ENCODE measurements at regions not wholly inside any gene's neighbourhood (a gene's known extent, or its start where the extent isn't known, plus 50 kb on each side); places are given as distances from the start of the nearest gene placed in this dataset.

DNA sequence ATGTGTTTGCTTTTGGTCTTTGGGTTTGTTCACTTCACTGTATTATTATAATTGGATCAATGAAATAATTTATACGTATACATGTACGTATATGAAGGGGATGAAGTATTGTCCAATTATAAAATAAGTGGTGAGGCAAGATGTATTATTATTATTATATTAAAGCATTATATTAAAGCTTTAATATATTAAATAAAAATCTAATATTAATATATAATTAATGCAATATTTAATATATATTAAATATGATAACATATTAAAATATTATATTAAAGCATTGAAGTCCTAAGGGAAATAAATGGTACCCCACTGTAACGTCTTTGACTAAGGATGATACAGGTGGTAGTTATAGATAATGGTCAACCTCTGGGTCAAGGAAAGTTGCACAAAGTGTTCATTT lies 63.7 kb upstream of the RTL1 start:
- intact Hi-C loops (cut with micrococcal nuclease) = no loop called here
- TF ChIP-seq RAD21 (IDR thresholded peaks at IDR 0.05; ENCODE audit: low read depth) (no peak), SIN3A (IDR thresholded peaks at IDR 0.05; ENCODE audit: low read depth) (no peak), TCF7L2 (IDR thresholded peaks at IDR 0.05; ENCODE audit: borderline replicate concordance, extremely low read depth, insufficient read depth, insufficient read length) (no peak), EZH2 (IDR thresholded peaks at IDR 0.05) (no peak), ZNF274 (IDR thresholded peaks at IDR 0.05; ENCODE audit: low read depth, low read length) (no peak), CEBPB (IDR thresholded peaks at IDR 0.05; ENCODE audit: low read depth) (no peak), ELF1 (IDR thresholded peaks at IDR 0.05; ENCODE audit: borderline replicate concordance, low read depth) (no peak), JUND (IDR thresholded peaks at IDR 0.05) (no peak), FOSL1 (IDR thresholded peaks at IDR 0.05; ENCODE audit: low read depth) (no peak), ZFX (IDR thresholded peaks at IDR 0.05) (no peak), CBX3 (IDR thresholded peaks at IDR 0.05; ENCODE audit: low read depth) (no peak), SP1 (IDR thresholded peaks at IDR 0.05; ENCODE audit: low read depth) (no peak)
- TF ChIP-seq, protein P1, sequence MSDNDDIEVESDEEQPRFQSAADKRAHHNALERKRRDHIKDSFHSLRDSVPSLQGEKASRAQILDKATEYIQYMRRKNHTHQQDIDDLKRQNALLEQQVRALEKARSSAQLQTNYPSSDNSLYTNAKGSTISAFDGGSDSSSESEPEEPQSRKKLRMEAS (IDR thresholded peaks at IDR 0.05) = no peak
- Histone ChIP-seq H3K4me1 (ENCODE audit: control insufficient read depth in 1 of 2, insufficient read depth in 2 of 2, low read length in 2 of 2) (no peaks in the 10 kb centered on the region), H3K9me2 (ENCODE audit: insufficient read depth) (no peaks in the 10 kb centered on the region), H3K27ac (ENCODE audit: low read depth, low read length) (no peak overlapping the region), H4K20me1 (ENCODE audit: insufficient read depth) (no peaks in the 10 kb centered on the region), H3K36me3 (ENCODE audit: control insufficient read depth in 1 of 2, insufficient read depth in 2 of 2, low read length in 2 of 2) (no peaks in the 10 kb centered on the region), H3K4me3 (replicated peaks in 1 of 2; ENCODE audit: low read depth in 1 of 2, low read length in 2 of 2) (no peak overlapping the region), H3K9me3 (ENCODE audit: control insufficient read depth in 1 of 2, insufficient read depth in 1 of 2, low read depth in 1 of 2, low read length in 2 of 2) (no peaks in the 10 kb centered on the region), H3K79me2 (ENCODE audit: insufficient read depth, low read length) (no peaks in the 10 kb centered on the region), H3K9ac (ENCODE audit: low read length) (no peak overlapping the region), H3K4me2 (ENCODE audit: low read length) (no peak overlapping the region), H2AFZ (ENCODE audit: low read depth, low read length, poor library complexity, severe bottlenecking) (no peak overlapping the region), H3K27me3 (ENCODE audit: insufficient read depth, low read length) (no peaks in the 10 kb centered on the region)
- ATAC-seq (no peak), DNase-seq (ENCODE audit: low read depth, low spot score) (no peak)
- ChIA-PET POLR2A (no interaction called here), CTCF (no interaction called here), RAD21 (ENCODE audit: low non-redundant PET in 1 of 2, low total read pairs in 2 of 2, uncharacterized antibody in 2 of 2, unreplicated experiment in 2 of 2) (no interaction called here)
- BruUV-seq (replicated peaks) = no TSS peak

DNA sequence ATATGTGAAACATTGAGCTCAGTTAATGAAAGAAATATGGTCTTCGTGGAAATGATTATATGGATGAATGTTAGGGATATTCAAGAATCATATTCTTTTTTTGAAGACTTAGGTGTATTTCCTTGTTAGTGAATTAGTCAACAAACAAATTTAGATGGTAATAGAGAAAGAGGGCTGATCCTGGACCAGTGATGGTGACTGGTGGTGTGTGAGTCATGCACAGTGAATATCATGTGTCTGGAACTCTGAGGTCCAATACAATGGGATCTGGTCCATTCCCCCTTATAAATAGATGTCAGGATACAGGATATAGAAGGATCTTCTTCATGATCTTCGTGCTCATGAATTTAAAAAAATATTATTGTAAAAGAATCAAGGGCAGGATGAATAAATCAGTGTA lies 64.4 kb upstream of the RTL1 start:
- Histone ChIP-seq H3K4me3 (replicated peaks in 1 of 2; ENCODE audit: low read depth in 1 of 2, low read length in 2 of 2) (no peak overlapping the region), H3K79me2 (ENCODE audit: insufficient read depth, low read length) (no peaks in the 10 kb centered on the region), H3K27me3 (ENCODE audit: insufficient read depth, low read length) (no peaks in the 10 kb centered on the region), H3K4me2 (ENCODE audit: low read length) (no peak overlapping the region), H3K9me3 (ENCODE audit: control insufficient read depth in 1 of 2, insufficient read depth in 1 of 2, low read depth in 1 of 2, low read length in 2 of 2) (no peaks in the 10 kb centered on the region), H2AFZ (ENCODE audit: low read depth, low read length, poor library complexity, severe bottlenecking) (no peak overlapping the region), H4K20me1 (ENCODE audit: insufficient read depth) (no peaks in the 10 kb centered on the region), H3K27ac (ENCODE audit: low read depth, low read length) (no peak overlapping the region), H3K9ac (ENCODE audit: low read length) (no peak overlapping the region), H3K4me1 (ENCODE audit: control insufficient read depth in 1 of 2, insufficient read depth in 2 of 2, low read length in 2 of 2) (no peaks in the 10 kb centered on the region), H3K9me2 (ENCODE audit: insufficient read depth) (no peaks in the 10 kb centered on the region), H3K36me3 (ENCODE audit: control insufficient read depth in 1 of 2, insufficient read depth in 2 of 2, low read length in 2 of 2) (no peaks in the 10 kb centered on the region)
- BruUV-seq (replicated peaks) = no TSS peak
- DNase-seq (ENCODE audit: low read depth, low spot score) (no peak), ATAC-seq (no peak)
- ChIA-PET RAD21 (ENCODE audit: low non-redundant PET in 1 of 2, low total read pairs in 2 of 2, uncharacterized antibody in 2 of 2, unreplicated experiment in 2 of 2) (no interaction called here), CTCF (no interaction called here), POLR2A (no interaction called here)
- intact Hi-C loops (cut with micrococcal nuclease) = no loop called here
- TF ChIP-seq, protein P2, sequence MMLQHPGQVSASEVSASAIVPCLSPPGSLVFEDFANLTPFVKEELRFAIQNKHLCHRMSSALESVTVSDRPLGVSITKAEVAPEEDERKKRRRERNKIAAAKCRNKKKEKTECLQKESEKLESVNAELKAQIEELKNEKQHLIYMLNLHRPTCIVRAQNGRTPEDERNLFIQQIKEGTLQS (IDR thresholded peaks at IDR 0.05) = no peak
- no peak for TF ChIP-seq POLR2A (IDR thresholded peaks at IDR 0.05; ENCODE audit: borderline replicate concordance, extremely low read depth, insufficient read depth, insufficient read length)
- TF ChIP-seq POLR2AphosphoS5 (IDR thresholded peaks at IDR 0.05; ENCODE audit: low read depth, low read length) = no peak
- no peak for TF ChIP-seq JUND (IDR thresholded peaks at IDR 0.05)
- TF ChIP-seq TCF7L2 (IDR thresholded peaks at IDR 0.05; ENCODE audit: borderline replicate concordance, extremely low read depth, insufficient read depth, insufficient read length) = no peak
- no peak for TF ChIP-seq ELF1 (IDR thresholded peaks at IDR 0.05; ENCODE audit: borderline replicate concordance, low read depth)
- TF ChIP-seq, protein P1 (IDR thresholded peaks at IDR 0.05) = no peak
